ENCODE measurements at regions not wholly inside any gene's neighbourhood (a gene's known extent, or its start where the extent isn't known, plus 50 kb on each side); places are given as distances from the start of the nearest gene placed in this dataset.

GRCh38 chr11:95592471-95592870 is 197.1 kb downstream of the FAM76B start:
- TF ChIP-seq CTCF (conservative IDR thresholded peaks at IDR 0.05) (no peak), ZFX (IDR thresholded peaks at IDR 0.05) (no peak)

Data from C4-2B (cell line).